Mucosa of rectum (tissue), 2 donors: ENCODE measurements at regions not wholly inside any gene's neighbourhood (a gene's known extent, or its start where the extent isn't known, plus 50 kb on each side); places are given as distances from the start of the nearest gene placed in this dataset.

Source experiments
- H3K27ac ChIP-seq, 2 donors: one replicate each; pipeline ENCODE4 v1.7.0; 2013; ENCODE audit warnings: inconsistent platforms in 2 of 2, low read depth in 2 of 2, low read length in 2 of 2
- H3K27me3 ChIP-seq, 2 donors: one replicate each; pipeline ENCODE4 v1.7.0; 2013; ENCODE audit warnings: low read length in 2 of 2; ENCODE audit not compliant: control insufficient read depth in 2 of 2, insufficient read depth in 2 of 2
- H3K36me3 ChIP-seq, 2 donors: one replicate each; pipeline ENCODE4 v1.7.0; 2013; ENCODE audit warnings: low read length in 2 of 2; ENCODE audit not compliant: control insufficient read depth in 2 of 2, insufficient read depth in 2 of 2
- H3K4me1 ChIP-seq, 2 donors: one replicate each; pipeline ENCODE4 v1.7.0; 2013; ENCODE audit warnings: low read length in 2 of 2, mild to moderate bottlenecking in 1 of 2; ENCODE audit not compliant: control insufficient read depth in 2 of 2, insufficient read depth in 2 of 2
- H3K4me3 ChIP-seq, 2 donors: one replicate each; pipeline ENCODE4 v1.7.0; 2013; ENCODE audit warnings: low read length in 2 of 2
- H3K9ac ChIP-seq, 2 donors: one replicate each; pipeline ENCODE4 v1.7.0; 2013; ENCODE audit warnings: low read length in 2 of 2, low read depth in 1 of 2, mild to moderate bottlenecking in 1 of 2
- H3K9me3 ChIP-seq, 2 donors: one replicate each; pipeline ENCODE4 v1.7.0; 2013; ENCODE audit warnings: low read length in 2 of 2; ENCODE audit not compliant: control insufficient read depth in 2 of 2
- donor health status: healthy.
- donor health status: Normal muscosa, but diverticular disease.

DNA sequence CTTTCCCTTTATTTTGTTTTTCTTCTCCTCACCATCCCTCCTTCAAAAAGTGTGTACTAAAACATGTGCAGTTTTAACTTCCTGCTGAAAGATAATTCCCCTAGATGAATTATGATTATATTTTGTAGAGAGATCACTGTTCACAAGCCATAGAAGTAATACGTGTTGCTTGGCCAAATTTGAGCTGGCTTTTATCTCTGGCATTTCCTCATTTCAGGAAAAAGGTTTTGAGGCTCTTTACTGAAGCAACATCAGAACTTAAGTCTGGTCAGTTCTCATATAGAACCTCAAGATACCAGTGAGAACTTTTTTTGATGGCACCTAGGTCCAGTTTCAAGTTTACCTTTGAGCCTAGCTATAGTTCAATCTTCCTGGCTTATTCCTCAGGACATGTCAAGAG is 463.3 kb downstream of the INHBA start:
- H3K9me3 ChIP-seq: no peaks in the 10 kb centered on the region
- H3K4me3 ChIP-seq: no peak overlapping the region
- H3K36me3 ChIP-seq: no peaks in the 10 kb centered on the region
- H3K9ac ChIP-seq: no peak overlapping the region
- H3K27ac ChIP-seq: no peak overlapping the region
- H3K27me3 ChIP-seq: no peaks in the 10 kb centered on the region
- H3K4me1 ChIP-seq: no peaks in the 10 kb centered on the region

DNA sequence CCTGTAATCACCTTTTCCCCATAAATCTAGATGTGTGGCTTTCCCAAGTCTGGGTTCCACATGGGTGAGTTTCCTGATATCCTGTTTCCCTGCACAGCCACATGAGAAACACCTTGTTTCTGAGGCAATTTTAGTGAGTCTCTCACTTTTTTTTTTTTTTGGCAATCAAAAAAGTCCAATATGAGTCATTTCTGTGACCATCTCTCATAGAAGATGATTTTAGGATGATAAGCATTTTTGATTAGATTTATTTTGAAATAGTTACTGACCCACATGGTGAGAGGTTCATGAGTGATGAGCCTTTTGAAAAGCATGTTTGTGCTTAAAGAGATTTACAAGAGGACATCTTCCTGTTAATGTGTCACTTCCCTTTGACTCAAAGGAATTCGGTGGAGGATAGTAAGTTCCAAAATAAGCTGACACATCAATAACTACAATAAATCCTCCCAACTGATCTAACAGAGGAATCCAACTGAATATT is 464.0 kb downstream of the INHBA start:
- no peaks in the 10 kb centered on the region for H3K9me3 ChIP-seq
- no peaks in the 10 kb centered on the region for H3K27me3 ChIP-seq
- no peaks in the 10 kb centered on the region for H3K4me1 ChIP-seq
- no peak overlapping the region for H3K4me3 ChIP-seq
- H3K9ac ChIP-seq: no peak overlapping the region
- H3K36me3 ChIP-seq: no peaks in the 10 kb centered on the region
- H3K27ac ChIP-seq: no peak overlapping the region

DNA sequence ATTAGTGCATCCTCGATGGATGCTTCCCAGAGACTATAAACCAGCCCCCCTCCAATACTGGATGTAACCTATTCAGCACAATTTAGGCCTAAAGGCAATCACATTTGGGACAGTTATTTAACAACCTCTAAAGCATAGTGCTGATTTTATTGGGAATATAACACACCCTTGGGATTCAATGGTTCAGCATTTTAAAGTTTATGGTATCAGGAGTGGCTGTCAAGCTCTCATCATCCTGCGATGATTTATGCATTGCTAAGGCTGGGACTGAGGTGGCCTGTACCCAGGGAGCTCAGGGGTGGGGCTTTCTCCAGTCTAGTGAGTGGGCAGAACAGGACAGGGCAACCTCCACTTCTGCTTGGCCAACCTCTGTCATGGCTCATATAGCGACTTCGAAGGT is 464.9 kb downstream of the INHBA start:
- Histone ChIP-seq H3K36me3 (no peaks in the 10 kb centered on the region), H3K4me3 (no peak overlapping the region), H3K9ac (no peak overlapping the region), H3K27ac (no peak overlapping the region), H3K27me3 (no peaks in the 10 kb centered on the region), H3K4me1 (no peaks in the 10 kb centered on the region), H3K9me3 (no peaks in the 10 kb centered on the region)

DNA sequence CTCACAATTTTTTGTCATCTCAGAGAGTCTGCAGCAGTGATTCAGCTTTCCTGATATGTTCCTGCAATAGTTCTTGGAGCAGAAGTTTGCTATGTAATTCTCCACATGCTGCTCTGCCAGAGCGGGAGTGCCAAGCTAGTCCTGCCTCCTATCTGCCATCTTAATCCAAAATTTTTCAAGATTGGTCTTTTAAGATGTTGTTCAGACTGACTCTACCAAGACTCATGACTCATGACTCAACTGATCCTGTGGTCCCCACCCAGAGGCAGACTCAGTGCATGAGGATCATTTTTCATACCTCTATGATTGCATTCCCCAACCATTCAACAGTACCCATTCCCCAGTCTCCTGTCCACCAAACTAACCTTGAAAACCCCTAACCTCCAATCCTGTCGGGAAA is 470.8 kb downstream of the INHBA start:
- no peaks in the 10 kb centered on the region for H3K27me3 ChIP-seq
- H3K9me3 ChIP-seq: no peaks in the 10 kb centered on the region
- H3K27ac ChIP-seq: no peak overlapping the region
- H3K4me3 ChIP-seq: no peak overlapping the region
- H3K9ac ChIP-seq: no peak overlapping the region
- no peaks in the 10 kb centered on the region for H3K4me1 ChIP-seq
- no peaks in the 10 kb centered on the region for H3K36me3 ChIP-seq

DNA sequence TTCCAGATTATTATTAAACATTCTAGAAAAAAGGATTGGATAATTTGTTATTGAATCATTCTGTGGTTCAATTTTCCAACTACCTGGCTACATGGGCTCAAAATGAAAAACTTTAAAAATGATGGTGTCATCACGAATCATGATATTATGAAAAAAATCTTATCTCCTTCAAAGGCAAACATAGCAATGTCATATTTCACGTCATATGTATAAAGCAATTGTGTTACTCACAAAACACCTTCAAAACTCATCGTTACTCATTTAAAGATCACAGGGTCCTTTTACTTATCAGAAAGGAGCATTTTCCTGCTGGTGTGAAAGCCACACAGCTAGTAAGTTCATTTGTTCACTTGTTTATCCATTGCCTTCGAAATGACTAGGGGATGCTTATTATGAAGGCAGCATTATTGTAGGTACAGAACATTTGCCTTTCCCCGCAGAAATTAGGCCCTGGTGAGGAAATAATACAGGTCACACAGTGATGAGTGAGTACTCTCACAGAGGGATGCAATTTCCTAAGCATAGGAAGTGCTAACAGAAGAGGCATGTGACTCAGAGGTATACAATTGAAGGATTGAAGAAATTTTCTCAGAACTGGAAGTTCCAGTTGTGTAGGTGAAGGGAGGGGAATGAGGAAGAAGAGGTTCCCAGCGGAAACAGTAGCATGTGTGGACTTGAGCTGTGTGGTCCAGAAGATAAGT is 478.7 kb downstream of the INHBA start:
- Histone ChIP-seq H3K9ac (no peak overlapping the region), H3K9me3 (no peaks in the 10 kb centered on the region), H3K4me3 (no peak overlapping the region)

DNA sequence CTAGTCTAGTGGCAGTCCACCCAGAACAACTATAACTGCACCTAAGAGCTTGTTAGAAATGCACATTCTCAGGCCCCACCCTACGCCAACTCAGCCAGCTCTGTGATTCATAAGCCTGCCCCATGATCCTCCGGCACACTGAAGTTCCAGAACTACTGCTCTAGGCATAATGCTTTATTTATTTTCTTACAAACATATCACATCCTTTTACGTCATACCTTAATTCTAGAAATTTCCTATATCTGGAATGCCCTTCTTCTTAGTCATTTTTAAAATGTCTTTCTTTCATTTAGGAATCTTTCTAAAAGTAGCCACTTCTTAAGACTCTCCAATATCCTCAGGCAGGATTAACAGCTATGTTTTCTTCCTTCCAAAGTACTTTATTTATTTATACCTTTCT is 480.1 kb downstream of the INHBA start:
- no peaks in the 10 kb centered on the region for H3K9me3 ChIP-seq

More for the DNA sequence above, 478.7 kb downstream of the INHBA start:
- Histone ChIP-seq H3K4me1 (no peaks in the 10 kb centered on the region), H3K27ac (no peak overlapping the region), H3K36me3 (no peaks in the 10 kb centered on the region), H3K27me3 (no peaks in the 10 kb centered on the region)

DNA sequence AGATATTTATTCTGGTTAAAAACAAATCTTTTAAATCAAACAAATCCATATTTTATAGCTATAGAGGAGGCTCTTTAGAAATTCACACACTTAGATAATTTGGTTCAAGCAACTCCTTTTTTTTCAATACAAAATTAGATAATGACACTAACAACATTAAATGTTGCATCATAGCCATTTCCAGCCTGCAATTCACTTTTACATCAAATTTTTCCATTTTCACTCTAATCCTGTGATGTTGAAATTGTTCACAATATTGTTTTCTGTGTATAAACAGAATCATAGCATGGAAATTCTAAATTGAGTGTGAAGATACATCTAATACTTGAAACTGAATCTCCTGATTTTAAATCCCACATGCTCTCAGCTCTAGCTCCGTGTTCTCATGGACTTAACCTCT is 482.6 kb downstream of the INHBA start:
- Histone ChIP-seq H3K9me3 (no peaks in the 10 kb centered on the region), H3K4me3 (no peak overlapping the region), H3K36me3 (no peaks in the 10 kb centered on the region), H3K27me3 (no peaks in the 10 kb centered on the region), H3K27ac (no peak overlapping the region), H3K9ac (no peak overlapping the region), H3K4me1 (no peaks in the 10 kb centered on the region)

More for the DNA sequence above, 480.1 kb downstream of the INHBA start:
- Histone ChIP-seq H3K36me3 (no peaks in the 10 kb centered on the region), H3K4me3 (no peak overlapping the region), H3K9ac (no peak overlapping the region), H3K4me1 (no peaks in the 10 kb centered on the region), H3K27ac (no peak overlapping the region), H3K27me3 (no peaks in the 10 kb centered on the region)

DNA sequence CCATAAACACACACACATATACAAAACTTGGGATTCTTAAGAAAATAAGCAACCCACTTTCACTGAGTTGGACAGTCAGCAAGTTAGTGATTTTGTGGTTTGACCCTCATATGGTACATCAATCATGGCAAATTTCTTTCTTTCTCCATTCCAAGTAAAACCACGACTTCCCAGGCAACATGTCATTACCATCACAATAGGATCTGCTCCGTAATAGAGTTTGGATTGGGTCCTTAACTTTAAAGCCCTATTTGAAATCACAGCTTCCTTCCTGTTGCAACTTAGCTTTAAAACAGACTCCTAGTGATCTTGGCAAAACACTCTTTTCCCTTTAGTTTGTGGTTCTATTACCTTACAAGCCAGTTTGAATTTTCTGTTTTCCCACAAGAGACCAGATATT is 483.6 kb downstream of the INHBA start:
- Histone ChIP-seq H3K4me3 (no peak overlapping the region), H3K27ac (no peak overlapping the region), H3K36me3 (no peaks in the 10 kb centered on the region), H3K9ac (no peak overlapping the region), H3K4me1 (no peaks in the 10 kb centered on the region), H3K27me3 (no peaks in the 10 kb centered on the region), H3K9me3 (no peaks in the 10 kb centered on the region)

DNA sequence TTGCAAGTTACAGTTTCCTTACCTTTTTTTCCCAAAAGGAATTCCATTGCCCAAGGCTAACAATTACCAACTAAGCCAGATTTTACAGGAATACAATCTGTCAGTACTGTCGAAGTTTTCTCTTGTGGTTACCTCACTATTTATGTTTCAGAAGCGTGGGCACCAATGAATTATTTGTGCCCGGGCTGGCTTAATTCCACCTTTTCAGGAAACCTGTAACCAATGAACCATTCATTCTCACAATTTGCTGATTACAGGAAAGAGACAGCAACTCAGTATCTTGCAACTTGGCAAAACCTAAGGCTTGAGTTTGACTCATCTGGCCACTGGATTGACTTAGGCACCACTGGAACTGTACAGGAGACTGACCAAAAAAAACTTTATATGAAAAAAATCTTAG is 485.6 kb downstream of the INHBA start:
- no peak overlapping the region for H3K9ac ChIP-seq
- H3K4me3 ChIP-seq: no peak overlapping the region
- no peak overlapping the region for H3K27ac ChIP-seq
- H3K27me3 ChIP-seq: no peaks in the 10 kb centered on the region
- no peaks in the 10 kb centered on the region for H3K4me1 ChIP-seq
- H3K9me3 ChIP-seq: no peaks in the 10 kb centered on the region
- H3K36me3 ChIP-seq: no peaks in the 10 kb centered on the region

DNA sequence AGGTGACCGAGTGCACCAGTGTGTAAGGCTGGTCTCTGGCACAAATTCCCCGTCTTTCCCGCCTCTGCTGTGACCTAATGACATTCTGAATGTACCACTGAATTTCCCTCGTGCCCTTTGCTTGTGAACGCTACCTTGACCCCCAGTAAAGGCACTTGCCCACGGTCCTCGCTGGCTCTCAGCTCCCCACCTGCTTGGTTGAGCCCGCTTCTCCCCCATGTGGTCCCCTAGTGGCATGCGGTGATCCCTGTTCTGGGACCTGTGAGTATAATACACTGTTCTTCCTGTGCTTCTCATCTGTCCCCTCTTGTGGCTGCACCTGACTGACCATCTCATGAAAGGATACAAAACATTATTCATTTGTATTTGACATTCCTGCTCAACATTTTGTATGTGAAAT is 495.7 kb downstream of the INHBA start:
- Histone ChIP-seq H3K4me3 (no peak overlapping the region), H3K27me3 (no peaks in the 10 kb centered on the region), H3K27ac (no peak overlapping the region), H3K9me3 (no peaks in the 10 kb centered on the region), H3K36me3 (no peaks in the 10 kb centered on the region), H3K4me1 (no peaks in the 10 kb centered on the region), H3K9ac (no peak overlapping the region)
